H1 (cell line): ENCODE measurements at regions not wholly inside any gene's neighbourhood (a gene's known extent, or its start where the extent isn't known, plus 50 kb on each side); places are given as distances from the start of the nearest gene placed in this dataset.

Experiments used
- CTCF ChIA-PET: fragments of 300-600 bp; sonication (Branson Sonifier 250); formaldehyde crosslinking; loops from one replicate; lab custom pipeline; 2021; ENCODE audit not compliant: partially characterized antibody; lab: Charles Lee
- POLR2A ChIA-PET: fragments of 300-600 bp; sonication (Branson Sonifier 250); formaldehyde crosslinking; loops from one replicate; lab custom pipeline; 2021; ENCODE audit warnings: inconsistent platforms; ENCODE audit not compliant: partially characterized antibody; lab: Charles Lee
- DNase-seq, 2 experiments: peaks; one replicate each; pipeline versions ENCODE4 v3.0.0 to v3.0.0-alpha.2; 2010 to 2022; ENCODE audit warnings: low spot score in 2 of 2, low read depth in 1 of 2, mixed read lengths in 1 of 2
- FAIRE-seq: peaks from 2 replicates; lab custom pipeline; 2011; peaks lifted over from hg19 to GRCh38; lab: Jason Lieb, UNC
- H2AFZ ChIP-seq: 2 replicates; pipeline ENCODE4 v1.8.1; 2012; ENCODE audit warnings: low read length, inconsistent platforms
- H2AK5ac ChIP-seq: 2 replicates; pipeline ENCODE4 v1.6.1; 2013; ENCODE audit warnings: low read depth, low read length
- H2BK120ac ChIP-seq: replicated peaks from 2 replicates; pipeline ENCODE3; 2013; ENCODE audit warnings: low read depth, low read length, inconsistent platforms
- H2BK12ac ChIP-seq: 2 replicates; pipeline ENCODE4 v1.6.1; 2013; ENCODE audit warnings: low read depth, low read length
- H2BK15ac ChIP-seq: 2 replicates; pipeline ENCODE4 v1.6.1; 2013; ENCODE audit warnings: low read length
- H2BK20ac ChIP-seq: 2 replicates; pipeline ENCODE4 v1.6.1; 2013; ENCODE audit warnings: low read length
- H2BK5ac ChIP-seq: 2 replicates; pipeline ENCODE4 v1.6.1; 2013; ENCODE audit warnings: low read depth, low read length
- H3K14ac ChIP-seq: 2 replicates; pipeline ENCODE4 v1.6.1; 2013; ENCODE audit warnings: inconsistent platforms; ENCODE audit not compliant: insufficient read length
- H3K18ac ChIP-seq: 2 replicates; pipeline ENCODE4 v1.6.1; 2013; ENCODE audit warnings: low read length; ENCODE audit errors: extremely low read depth
- H3K23ac ChIP-seq: 2 replicates; pipeline ENCODE4 v1.6.1; 2013; ENCODE audit warnings: inconsistent platforms; ENCODE audit not compliant: insufficient read length
- H3K23me2 ChIP-seq: 2 replicates; pipeline ENCODE4 v1.6.1; 2013; ENCODE audit warnings: low read depth, low read length
- H3K27ac ChIP-seq: 2 replicates; pipeline ENCODE4 v1.6.1; 2011; ENCODE audit warnings: low read depth, low read length, inconsistent platforms
- H3K27me3 ChIP-seq, 4 experiments: replicated peaks in 1 of 4; 1 replicate in 1 of 4; 2 replicates in 3 of 4; pipeline versions ENCODE4 v1.6.1 to v1.8.1; 2011 to 2013; ENCODE audit warnings: low read length in 3 of 4, mild to moderate bottlenecking in 3 of 4, inconsistent platforms in 2 of 4, mixed read lengths in 2 of 4, moderate library complexity in 1 of 4; ENCODE audit not compliant: control insufficient read depth in 3 of 4, insufficient read depth in 3 of 4; ENCODE audit errors: extremely low read depth in 1 of 4
- H3K36me3 ChIP-seq, 4 experiments: 2 replicates each; pipeline versions ENCODE4 v1.6.1 to v1.8.1; 2011 to 2013; ENCODE audit warnings: mild to moderate bottlenecking in 4 of 4, low read length in 3 of 4, moderate library complexity in 2 of 4, control low read depth in 1 of 4, inconsistent platforms in 1 of 4; ENCODE audit not compliant: insufficient read depth in 4 of 4, control insufficient read depth in 2 of 4
- H3K4ac ChIP-seq: replicated peaks from 2 replicates; pipeline ENCODE3; 2013; ENCODE audit warnings: low read length, low read depth, mixed read lengths, inconsistent platforms; ENCODE audit not compliant: insufficient read length
- H3K4me1 ChIP-seq, 4 experiments: replicated peaks in 1 of 4; 1 replicate in 1 of 4; 2 replicates in 3 of 4; pipeline versions ENCODE4 v1.6.1 to v1.8.1; 2011 to 2013; ENCODE audit warnings: low read length in 3 of 4, inconsistent platforms in 2 of 4, mixed read lengths in 1 of 4; ENCODE audit not compliant: insufficient read depth in 4 of 4, control insufficient read depth in 3 of 4
- H3K4me2 ChIP-seq, 2 experiments: 2 replicates each; pipeline versions ENCODE4 v1.6.1 to v1.8.1; 2011 to 2013; ENCODE audit warnings: low read depth in 2 of 2, low read length in 2 of 2, control low read depth in 1 of 2, inconsistent platforms in 1 of 2, mild to moderate bottlenecking in 1 of 2; ENCODE audit not compliant: insufficient read depth in 1 of 2
- H3K4me3 ChIP-seq, 4 experiments: fragments of 200-600, 300-600 bp in 1 of 4; sonication (generic), shearing (Covaris generic), sonication (Bioruptor Twin) in 1 of 4; 2 replicates each; pipeline versions ENCODE4 v1.5.1 to v1.8.1; 2011 to 2016; ENCODE audit warnings: low read length in 4 of 4, low read depth in 3 of 4, control low read depth in 2 of 4, inconsistent platforms in 2 of 4, mild to moderate bottlenecking in 2 of 4, mixed read lengths in 1 of 4, moderate library complexity in 1 of 4; ENCODE audit not compliant: insufficient read depth in 2 of 4; ENCODE audit errors: extremely low read depth in 1 of 4
- H3K56ac ChIP-seq: replicated peaks from 2 replicates; pipeline ENCODE3; 2013; ENCODE audit warnings: low read depth, mild to moderate bottlenecking, mixed read lengths, low read length, inconsistent platforms; ENCODE audit not compliant: insufficient read length
- H3K79me1 ChIP-seq: 2 replicates; pipeline ENCODE4 v1.6.1; 2013; ENCODE audit warnings: low read depth, low read length, control low read depth
- H3K79me2 ChIP-seq, 2 experiments: 2 replicates each; pipeline versions ENCODE4 v1.6.1 to v1.8.1; 2012 to 2013; ENCODE audit warnings: low read length in 2 of 2, mild to moderate bottlenecking in 2 of 2, inconsistent platforms in 1 of 2; ENCODE audit not compliant: insufficient read depth in 2 of 2, control insufficient read depth in 1 of 2
- H3K9ac ChIP-seq, 4 experiments: replicated peaks in 1 of 4; 1 replicate in 1 of 4; 2 replicates in 3 of 4; pipeline versions ENCODE4 v1.6.1 to v1.8.1; 2011 to 2013; ENCODE audit warnings: low read depth in 3 of 4, low read length in 3 of 4, control low read depth in 2 of 4, mild to moderate bottlenecking in 2 of 4, moderate library complexity in 2 of 4, inconsistent platforms in 1 of 4; ENCODE audit errors: extremely low read depth in 1 of 4
- H3K9me3 ChIP-seq, 2 experiments: 2 replicates each; pipeline versions ENCODE4 v1.6.1 to v1.8.1; 2012 to 2013; ENCODE audit warnings: mild to moderate bottlenecking in 2 of 2, moderate library complexity in 2 of 2, control low read depth in 1 of 2, inconsistent platforms in 1 of 2, low read depth in 1 of 2, low read length in 1 of 2, mixed read lengths in 1 of 2; ENCODE audit not compliant: insufficient read depth in 2 of 2
- H4K20me1 ChIP-seq, 2 experiments: replicated peaks in 1 of 2; 2 replicates each; pipeline versions ENCODE3 to v1.8.1; 2011 to 2013; ENCODE audit warnings: inconsistent platforms in 2 of 2, low read length in 2 of 2, mild to moderate bottlenecking in 1 of 2; ENCODE audit not compliant: insufficient read depth in 2 of 2, control insufficient read depth in 1 of 2
- H4K5ac ChIP-seq: 2 replicates; pipeline ENCODE4 v1.6.1; 2013; ENCODE audit warnings: low read length, low read depth, mixed read lengths, inconsistent platforms; ENCODE audit not compliant: insufficient read length
- H4K8ac ChIP-seq: 2 replicates; pipeline ENCODE4 v1.8.0; 2013; ENCODE audit warnings: mild to moderate bottlenecking, moderate library complexity, low read length, inconsistent platforms; ENCODE audit not compliant: insufficient read depth; ENCODE audit errors: extremely low read depth
- H4K91ac ChIP-seq: replicated peaks from 2 replicates; pipeline ENCODE3; 2013; ENCODE audit warnings: low read length, mixed read lengths, inconsistent platforms; ENCODE audit not compliant: insufficient read length
- JUND ChIP-seq: IDR thresholded peaks from 2 replicates; pipeline ENCODE4 v1.6.1; 2011; ENCODE audit warnings: mild to moderate bottlenecking, improper control_type of control experiment, low read length
- NANOG ChIP-seq: IDR thresholded peaks from 2 replicates; pipeline ENCODE4 v1.6.1; 2011; ENCODE audit warnings: low read length, low read depth, mild to moderate bottlenecking, inconsistent platforms; ENCODE audit not compliant: insufficient read depth, poor library complexity, severe bottlenecking
- NRF1 ChIP-seq: IDR thresholded peaks from 2 replicates; pipeline ENCODE4 v1.6.1; 2011; ENCODE audit warnings: mild to moderate bottlenecking, low read depth, low read length, improper control_type of control experiment
- SIX5 ChIP-seq: IDR thresholded peaks from 2 replicates; pipeline ENCODE4 v1.6.1; 2011; ENCODE audit warnings: mild to moderate bottlenecking, low read depth, low read length
- SRF ChIP-seq: IDR thresholded peaks from 2 replicates; pipeline ENCODE4 v1.6.1; 2011; ENCODE audit warnings: mild to moderate bottlenecking, low read depth, low read length, moderate library complexity
- TCF12 ChIP-seq: IDR thresholded peaks from 2 replicates; pipeline ENCODE4 v1.6.1; 2011; ENCODE audit warnings: low read depth, mild to moderate bottlenecking, low read length
- YY1 ChIP-seq: IDR thresholded peaks from 2 replicates; pipeline ENCODE4 v1.6.1; 2011; ENCODE audit warnings: low read depth, mild to moderate bottlenecking, low read length

GRCh38 chr10:128203028-128203427 is 76.8 kb upstream of the MKI67 start:
- 0 out of 2 replicates have a peak overlapping the region, but pooled peaks have one; percentile 39 for H2AK5ac ChIP-seq
- no peaks in the 10 kb centered on the region for H3K27me3 ChIP-seq
- no peak overlapping the region for H2BK15ac ChIP-seq
- H3K18ac ChIP-seq = no peak overlapping the region
- 0 out of 8 replicates have a peak overlapping the region, but pooled peaks of 1 of the 4 experiments have one; percentile 13 for H3K4me3 ChIP-seq
- H2BK120ac ChIP-seq = no peak overlapping the region
- H4K8ac ChIP-seq = no peak overlapping the region
- H3K56ac ChIP-seq = no peak overlapping the region
- no peak overlapping the region for H4K5ac ChIP-seq
- peaks cover 0 to 2% (median 0%) of the 10 kb centered on the region in 4 experiments; a peak in 1 of 7 replicates for H3K4me1 ChIP-seq
- H3K36me3 ChIP-seq = peaks cover 0 to 5% (median 2%) of the 10 kb centered on the region in 4 experiments; a peak in 2 of 8 replicates
- H3K4ac ChIP-seq = no peak overlapping the region
- H2AFZ ChIP-seq = no peak overlapping the region
- no peak overlapping the region for H3K9ac ChIP-seq
- H2BK20ac ChIP-seq = 0 out of 2 replicates have a peak overlapping the region, but pooled peaks have one; percentile 32
- no peak for FAIRE-seq
- no peak overlapping the region for H4K91ac ChIP-seq
- no peaks in the 10 kb centered on the region for H4K20me1 ChIP-seq
- peaks cover 25 to 29% of the 10 kb centered on the region in 2 experiments for H3K9me3 ChIP-seq
- H3K79me2 ChIP-seq = no peaks in the 10 kb centered on the region
- no peak overlapping the region for H2BK5ac ChIP-seq
- ChIA-PET POLR2A (no interaction called here), CTCF (interaction anchor here (1.2 to 2.7 kb wide), 2 partner anchors 8 to 25 kb away, joined by 4 to 14 read pairs; no protein-coding TSS in a partner anchor)
- no peak overlapping the region for H3K4me2 ChIP-seq
- no peaks in the 10 kb centered on the region for H3K23me2 ChIP-seq
- no peak overlapping the region for H3K14ac ChIP-seq
- 0 out of 2 replicates have a peak overlapping the region, but pooled peaks have one; percentile 23 for H2BK12ac ChIP-seq
- DNase-seq = no peak
- H3K79me1 ChIP-seq = no peaks in the 10 kb centered on the region
- no peak overlapping the region for H3K23ac ChIP-seq
- no peak overlapping the region for H3K27ac ChIP-seq
- TF ChIP-seq NRF1 (no peak), SIX5 (no peak), SRF (no peak), TCF12 (no peak), YY1 (no peak), NANOG (no peak), JUND (no peak)
